NCI-H226 (cell line): ENCODE measurements at regions not wholly inside any gene's neighbourhood (a gene's known extent, or its start where the extent isn't known, plus 50 kb on each side); places are given as distances from the start of the nearest gene placed in this dataset.

ENCODE experiments used
- DNase-seq: peaks from one replicate; pipeline ENCODE4 v3.0.0-alpha.2; 2015

GRCh38 chr6:106766201-106766600 lies 136.8 kb downstream of the QRSL1 start:
- no peak for DNase-seq

GRCh38 chr6:106765496-106765895 lies 136.1 kb downstream of the QRSL1 start:
- no peak for DNase-seq

- no peak for DNase-seq
These were observed 135.1 kb downstream of the QRSL1 start for GRCh38 chr6:106764353-106764980.

GRCh38 chr6:106763361-106763760 lies 134.0 kb downstream of the QRSL1 start:
- DNase-seq = no peak

GRCh38 chr6:106761160-106761559 lies 131.8 kb downstream of the QRSL1 start:
- DNase-seq = no peak

- no peak for DNase-seq
These were observed 129.7 kb downstream of the QRSL1 start for GRCh38 chr6:106759112-106759511.

GRCh38 chr6:106757722-106758467 lies 128.5 kb downstream of the QRSL1 start:
- no peak for DNase-seq

GRCh38 chr6:106757267-106757666 lies 127.9 kb downstream of the QRSL1 start:
- no peak for DNase-seq

- no peak for DNase-seq
These were observed 124.8 kb downstream of the QRSL1 start for GRCh38 chr6:106754215-106754614.

GRCh38 chr6:106752641-106753040 lies 123.3 kb downstream of the QRSL1 start:
- no peak for DNase-seq

- peak; percentile 93 for DNase-seq
These were observed 122.3 kb downstream of the QRSL1 start for GRCh38 chr6:106751501-106752252.

- no peak for DNase-seq
These were observed 121.6 kb downstream of the QRSL1 start for GRCh38 chr6:106750946-106751345.

- DNase-seq = no peak
These were observed 121.0 kb downstream of the QRSL1 start for GRCh38 chr6:106750142-106750918.

GRCh38 chr6:106749609-106750008 lies 120.2 kb downstream of the QRSL1 start:
- DNase-seq = peak; percentile 61

- DNase-seq = no peak
These were observed 119.3 kb downstream of the QRSL1 start for GRCh38 chr6:106748547-106749207.

GRCh38 chr6:106747139-106747538 lies 117.8 kb downstream of the QRSL1 start:
- DNase-seq = no peak

- DNase-seq = peak; percentile 98
These were observed 117.3 kb downstream of the QRSL1 start for GRCh38 chr6:106746652-106747051.

GRCh38 chr6:106745824-106746582 lies 116.6 kb downstream of the QRSL1 start:
- DNase-seq = peak; percentile 37

GRCh38 chr6:106745197-106745770 lies 115.9 kb downstream of the QRSL1 start:
- DNase-seq = no peak

- no peak for DNase-seq
These were observed 115.4 kb downstream of the QRSL1 start for GRCh38 chr6:106744781-106745180.

- peak; percentile 75 for DNase-seq
These were observed 114.7 kb downstream of the QRSL1 start for GRCh38 chr6:106744029-106744428.
